DOHH2 (cell line): ENCODE measurements at regions not wholly inside any gene's neighbourhood (a gene's known extent, or its start where the extent isn't known, plus 50 kb on each side); places are given as distances from the start of the nearest gene placed in this dataset.

ENCODE experiments used
- H3F3A ChIP-seq: fragments of 200-600 bp; sonication (generic), shearing (Covaris generic); 2 replicates; pipeline ENCODE4 v1.6.0; 2016; ENCODE audit warnings: antibody characterized with exemption, mild to moderate bottlenecking; ENCODE audit not compliant: control insufficient read depth, insufficient read depth
- H3K27ac ChIP-seq: fragments of 200-600 bp; sonication (generic); 2 replicates; pipeline ENCODE4 v1.5.1; 2014; ENCODE audit warnings: low read depth, mild to moderate bottlenecking, low read length, moderate library complexity
- H3K27me3 ChIP-seq: fragments of 200-600 bp; sonication (generic); 2 replicates; pipeline ENCODE4 v1.6.1; 2014; ENCODE audit warnings: mild to moderate bottlenecking, low read length, mixed read lengths; ENCODE audit not compliant: control insufficient read depth
- H3K36me3 ChIP-seq: fragments of 200-600 bp; sonication (generic); 2 replicates; pipeline ENCODE4 v1.6.1; 2014; ENCODE audit warnings: mild to moderate bottlenecking, low read length, moderate library complexity, mixed read lengths; ENCODE audit not compliant: control insufficient read depth
- H3K4me1 ChIP-seq: fragments of 200-600 bp; sonication (generic); 2 replicates; pipeline ENCODE4 v1.6.1; 2014; ENCODE audit warnings: mild to moderate bottlenecking, low read length, mixed read lengths; ENCODE audit not compliant: control insufficient read depth
- H3K4me2 ChIP-seq: fragments of 200-600 bp; sonication (generic); 2 replicates; pipeline ENCODE4 v1.6.0; 2014; ENCODE audit warnings: mild to moderate bottlenecking, low read length, moderate library complexity
- H3K4me3 ChIP-seq: fragments of 200-600 bp; sonication (generic); 2 replicates; pipeline ENCODE4 v1.5.1; 2014; ENCODE audit warnings: mild to moderate bottlenecking, low read length, mixed read lengths
- H3K79me2 ChIP-seq: fragments of 200-600 bp; sonication (generic); 2 replicates; pipeline ENCODE4 v1.6.1; 2014; ENCODE audit warnings: mild to moderate bottlenecking, low read length, mixed read lengths; ENCODE audit not compliant: control insufficient read depth
- H3K9me2 ChIP-seq: fragments of 200-600 bp; sonication (generic); replicated peaks from 2 replicates; pipeline ENCODE4 v1.6.1; 2014; ENCODE audit warnings: mild to moderate bottlenecking, low read length, mixed read lengths; ENCODE audit not compliant: control insufficient read depth
- H3K9me3 ChIP-seq: fragments of 200-600 bp; sonication (generic); 2 replicates; pipeline ENCODE4 v1.6.1; 2014; ENCODE audit warnings: antibody characterized with exemption, low read length, mixed read lengths; ENCODE audit not compliant: control insufficient read depth, insufficient read depth
- H4K20me1 ChIP-seq: fragments of 200-600 bp; sonication (generic); 2 replicates; pipeline ENCODE4 v1.6.0; 2014; ENCODE audit warnings: low read depth, mild to moderate bottlenecking, antibody characterized with exemption, low read length, moderate library complexity; ENCODE audit not compliant: control insufficient read depth, insufficient read depth
- EZH2phosphoT487 ChIP-seq: fragments of 200-600 bp; sonication (generic); IDR thresholded peaks from 2 replicates; pipeline ENCODE4 v1.6.1; 2017; ENCODE audit warnings: borderline replicate concordance, mild to moderate bottlenecking, antibody characterized with exemption, low read length, moderate library complexity, mixed read lengths
- TF ChIP-seq, protein P1 (sequence below): fragments of 200-600 bp; sonication (generic); IDR thresholded peaks from one replicate; pipeline ENCODE4 v1.5.1; 2014; ENCODE audit warnings: antibody characterized with exemption, mild to moderate bottlenecking, low read depth, low read length; ENCODE audit not compliant: poor library complexity, severe bottlenecking

DNA sequence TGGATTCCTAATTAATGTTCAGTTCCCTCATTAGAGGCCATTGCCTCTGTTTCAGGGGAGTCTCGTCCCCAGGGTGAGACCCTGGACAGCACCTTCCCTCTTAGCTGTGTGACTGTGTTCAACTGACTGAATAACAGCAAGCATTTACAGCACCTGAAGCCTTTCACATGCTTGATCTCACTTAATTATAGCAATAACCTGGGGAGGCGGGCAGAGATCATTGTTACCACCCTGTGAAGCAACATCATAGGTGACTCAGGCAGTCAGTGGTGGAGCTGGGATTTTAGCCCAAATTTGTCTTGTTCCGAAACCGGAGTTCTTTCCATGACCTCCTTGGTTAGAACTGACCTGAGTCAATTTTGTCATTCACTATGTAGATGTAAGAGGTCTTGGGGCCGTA lies 105.2 kb upstream of the RAD23B start:
- no peaks in the 10 kb centered on the region for H3K9me3 ChIP-seq
- TF ChIP-seq, protein P1, sequence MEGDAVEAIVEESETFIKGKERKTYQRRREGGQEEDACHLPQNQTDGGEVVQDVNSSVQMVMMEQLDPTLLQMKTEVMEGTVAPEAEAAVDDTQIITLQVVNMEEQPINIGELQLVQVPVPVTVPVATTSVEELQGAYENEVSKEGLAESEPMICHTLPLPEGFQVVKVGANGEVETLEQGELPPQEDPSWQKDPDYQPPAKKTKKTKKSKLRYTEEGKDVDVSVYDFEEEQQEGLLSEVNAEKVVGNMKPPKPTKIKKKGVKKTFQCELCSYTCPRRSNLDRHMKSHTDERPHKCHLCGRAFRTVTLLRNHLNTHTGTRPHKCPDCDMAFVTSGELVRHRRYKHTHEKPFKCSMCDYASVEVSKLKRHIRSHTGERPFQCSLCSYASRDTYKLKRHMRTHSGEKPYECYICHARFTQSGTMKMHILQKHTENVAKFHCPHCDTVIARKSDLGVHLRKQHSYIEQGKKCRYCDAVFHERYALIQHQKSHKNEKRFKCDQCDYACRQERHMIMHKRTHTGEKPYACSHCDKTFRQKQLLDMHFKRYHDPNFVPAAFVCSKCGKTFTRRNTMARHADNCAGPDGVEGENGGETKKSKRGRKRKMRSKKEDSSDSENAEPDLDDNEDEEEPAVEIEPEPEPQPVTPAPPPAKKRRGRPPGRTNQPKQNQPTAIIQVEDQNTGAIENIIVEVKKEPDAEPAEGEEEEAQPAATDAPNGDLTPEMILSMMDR = no peak
- TF ChIP-seq EZH2phosphoT487 = no peak
- no peaks in the 10 kb centered on the region for H3F3A ChIP-seq
- H3K27ac ChIP-seq = no peak overlapping the region
- no peaks in the 10 kb centered on the region for H3K36me3 ChIP-seq
- H3K4me2 ChIP-seq = no peak overlapping the region
- H3K27me3 ChIP-seq = peaks cover 7% of the 10 kb centered on the region; the same call in 1 of the 2 replicates
- H3K79me2 ChIP-seq = no peaks in the 10 kb centered on the region
- H4K20me1 ChIP-seq = no peaks in the 10 kb centered on the region
- H3K4me3 ChIP-seq = no peak overlapping the region
- H3K4me1 ChIP-seq = no peaks in the 10 kb centered on the region
- H3K9me2 ChIP-seq = no peaks in the 10 kb centered on the region

DNA sequence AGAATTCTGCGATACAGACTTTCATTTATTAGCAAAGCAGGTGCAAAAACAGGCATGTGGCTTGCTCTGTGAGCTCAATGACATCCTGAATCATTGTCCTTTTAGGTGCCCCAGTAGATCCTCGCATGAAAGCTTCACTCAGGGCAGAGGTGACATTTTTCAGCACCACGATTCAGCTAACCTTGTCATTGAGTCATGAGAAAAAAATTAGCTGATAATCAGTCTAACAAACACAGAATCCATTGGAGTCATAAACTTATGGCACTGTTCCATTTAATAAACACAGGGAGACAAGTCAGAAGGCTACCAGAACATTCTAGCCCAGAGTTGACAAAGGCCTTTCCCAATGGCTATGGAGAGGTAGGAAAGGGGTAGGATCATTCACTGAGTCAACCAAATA lies 104.8 kb upstream of the RAD23B start:
- TF ChIP-seq, protein P1 = no peak
- no peak for TF ChIP-seq EZH2phosphoT487
- H3K27ac ChIP-seq = no peak overlapping the region
- H3K79me2 ChIP-seq = no peaks in the 10 kb centered on the region
- H3F3A ChIP-seq = no peaks in the 10 kb centered on the region
- H3K4me3 ChIP-seq = no peak overlapping the region
- no peaks in the 10 kb centered on the region for H3K36me3 ChIP-seq
- no peaks in the 10 kb centered on the region for H3K9me2 ChIP-seq
- no peaks in the 10 kb centered on the region for H4K20me1 ChIP-seq
- no peak overlapping the region for H3K4me2 ChIP-seq
- H3K4me1 ChIP-seq = no peaks in the 10 kb centered on the region
- H3K9me3 ChIP-seq = no peaks in the 10 kb centered on the region
- peaks cover 7% of the 10 kb centered on the region; the same call in 1 of the 2 replicates for H3K27me3 ChIP-seq

GRCh38 chr9:107180206-107180605 lies 102.9 kb upstream of the RAD23B start:
- no peak for TF ChIP-seq EZH2phosphoT487
- TF ChIP-seq, protein P1 = no peak
- no peaks in the 10 kb centered on the region for H3K4me1 ChIP-seq
- H4K20me1 ChIP-seq = no peaks in the 10 kb centered on the region
- no peaks in the 10 kb centered on the region for H3K9me2 ChIP-seq
- H3K4me3 ChIP-seq = no peak overlapping the region
- H3K9me3 ChIP-seq = peaks cover 3% of the 10 kb centered on the region; the same call in 1 of the 2 replicates
- H3K79me2 ChIP-seq = no peaks in the 10 kb centered on the region
- H3K27ac ChIP-seq = no peak overlapping the region
- H3F3A ChIP-seq = no peaks in the 10 kb centered on the region
- no peak overlapping the region for H3K4me2 ChIP-seq
- no peaks in the 10 kb centered on the region for H3K36me3 ChIP-seq
- peaks cover 13% of the 10 kb centered on the region; the same call in 1 of the 2 replicates for H3K27me3 ChIP-seq
